SHP77 treated with DMSO at 0.1 percent for 48 hours (cell line): ENCODE measurements at regions not wholly inside any gene's neighbourhood (a gene's known extent, or its start where the extent isn't known, plus 50 kb on each side); places are given as distances from the start of the nearest gene placed in this dataset.
"Not testable (repeated sequence)": the region's sequence is repeated elsewhere in the genome, so short reads cannot be mapped to it uniquely, and the experiment has no call there.

ENCODE experiments used
- DNase-seq: peaks from one replicate; lab custom pipeline; 2025; lab: John Stamatoyannopoulos, UW

DNA sequence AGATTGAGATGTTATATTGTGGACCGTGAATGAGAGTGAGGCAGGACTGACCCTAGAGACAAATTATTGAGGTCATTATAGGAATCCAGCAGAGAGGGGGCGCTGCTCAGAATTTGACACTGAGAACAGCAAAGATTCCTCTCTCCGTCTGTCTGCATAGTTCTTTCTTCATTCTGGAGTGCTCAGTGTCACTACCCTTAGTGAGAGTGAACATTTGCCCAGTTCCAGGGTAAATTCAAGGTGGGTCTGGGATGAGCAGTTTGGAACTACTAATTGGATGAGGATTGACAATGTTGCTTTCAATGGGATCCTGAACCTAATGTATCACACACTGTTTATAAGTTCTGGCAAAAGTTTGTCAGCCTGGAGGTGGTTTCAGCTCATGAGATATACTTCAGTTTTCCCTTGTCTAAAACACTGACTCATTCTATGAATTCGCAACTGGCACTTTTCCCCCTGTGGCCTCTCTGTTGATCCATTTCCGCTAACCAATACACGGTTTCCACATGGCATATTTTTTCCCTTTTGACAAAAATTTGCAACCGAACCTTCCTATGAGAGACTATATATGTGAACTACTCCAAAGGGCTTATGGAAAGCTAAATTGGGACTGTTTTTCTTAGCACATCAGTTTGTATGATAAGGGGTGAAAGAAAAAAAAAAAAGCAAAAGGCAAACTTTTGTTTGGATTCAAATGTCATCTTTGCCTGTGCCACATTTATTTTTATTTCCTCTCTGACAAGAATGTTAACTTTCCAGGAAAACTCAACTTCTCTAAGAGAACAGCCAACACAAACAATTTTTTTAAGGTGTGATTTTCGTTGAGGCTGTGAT, 1240.7 kb upstream of the WWC1 start:
- DNase-seq, result no peak

DNA sequence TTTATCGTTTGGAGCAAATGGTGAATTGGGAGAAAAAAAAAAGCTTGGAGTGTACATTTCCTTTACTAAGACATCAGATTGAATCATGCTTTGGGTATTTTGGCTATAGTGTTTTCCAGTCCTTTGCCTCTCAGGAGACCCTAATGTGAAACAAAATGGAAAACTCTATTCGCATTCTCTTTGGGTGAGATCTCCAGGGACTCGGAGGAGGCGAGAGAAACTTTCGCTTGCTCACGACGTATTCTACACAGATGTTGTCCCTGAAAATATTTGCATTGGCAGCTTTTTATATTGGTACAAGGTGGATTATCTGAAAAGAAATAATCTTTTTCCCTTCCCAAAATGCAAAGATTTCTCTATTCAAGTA, 1240.1 kb upstream of the WWC1 start:
- no peak for DNase-seq

DNA sequence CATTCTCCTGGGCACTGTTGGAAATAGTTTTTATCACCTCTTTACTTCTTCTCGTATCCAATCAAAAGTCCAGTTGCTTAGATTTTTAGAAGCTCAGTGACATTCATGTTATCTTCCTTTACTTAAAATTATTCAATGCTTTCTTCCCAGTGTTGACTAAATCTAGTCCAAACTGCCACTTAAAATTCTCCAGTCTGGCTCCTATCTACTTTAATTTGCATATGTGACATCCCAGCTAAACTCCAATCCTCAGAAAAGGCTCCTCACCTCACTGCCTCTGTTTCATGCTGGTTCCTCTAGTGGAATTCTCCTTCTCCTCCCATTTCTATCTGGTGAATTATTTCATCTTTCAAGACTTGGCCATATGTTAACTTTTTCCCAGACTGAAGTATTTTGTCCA, 1238.7 kb upstream of the WWC1 start:
- DNase-seq, result no peak

DNA sequence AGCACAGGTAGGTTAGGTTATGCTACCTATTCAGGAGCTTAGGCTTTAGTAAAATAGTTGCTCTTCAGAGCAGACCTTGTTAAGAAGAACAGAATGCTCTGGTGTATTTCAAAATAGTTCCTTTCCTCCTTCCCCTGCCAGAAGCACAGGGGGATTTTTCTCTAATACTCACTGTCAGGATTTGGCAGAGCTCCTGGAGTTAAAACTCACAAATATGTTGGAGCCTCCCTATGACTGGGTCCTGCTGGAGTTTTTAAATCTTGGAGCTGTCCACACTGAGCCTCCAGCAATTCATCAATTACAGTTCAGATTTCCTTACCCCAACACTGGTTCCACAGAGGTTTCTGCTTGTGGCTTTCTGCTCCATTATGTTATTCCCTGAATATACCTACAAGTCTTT, 1233.8 kb upstream of the WWC1 start:
- no peak for DNase-seq

DNA sequence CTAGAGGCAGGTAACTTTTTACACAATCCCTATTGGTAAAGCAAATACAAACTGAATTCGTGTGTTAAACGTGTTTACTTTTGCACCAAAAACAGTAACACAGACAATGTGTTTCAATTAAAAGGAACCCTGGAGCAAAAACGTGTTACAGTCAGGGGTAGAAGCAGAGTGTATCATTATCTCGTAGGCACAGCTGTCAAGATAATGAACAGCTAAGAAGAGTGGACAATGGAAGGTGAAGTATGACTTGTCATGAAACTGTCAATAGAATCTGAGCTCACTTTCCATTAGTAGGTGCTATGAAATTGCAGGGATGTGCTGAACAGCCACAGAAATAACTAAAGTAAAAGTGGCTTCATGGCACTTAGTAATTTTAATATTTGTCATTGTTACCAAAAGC, 1229.8 kb upstream of the WWC1 start:
- DNase-seq, result no peak

DNA sequence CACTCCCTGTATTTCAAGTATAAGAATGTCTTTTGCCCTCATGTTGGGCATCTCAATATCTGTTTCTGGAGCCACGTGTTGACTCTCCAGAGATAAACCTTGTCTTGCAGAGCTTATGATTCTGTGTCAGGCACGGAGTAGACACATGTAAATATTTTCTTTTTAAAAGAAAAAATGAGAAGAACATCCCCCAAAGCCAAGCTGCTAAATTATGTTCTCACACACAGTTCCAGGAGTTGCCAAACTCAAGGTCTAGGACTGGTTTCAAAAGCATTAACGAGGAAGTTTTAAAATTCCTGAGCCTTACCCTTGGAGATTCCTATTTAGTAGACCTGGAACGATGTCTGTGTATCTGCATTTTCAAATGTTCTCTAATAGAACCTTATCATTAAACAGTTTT, 1228.3 kb upstream of the WWC1 start:
- DNase-seq, result no peak

DNA sequence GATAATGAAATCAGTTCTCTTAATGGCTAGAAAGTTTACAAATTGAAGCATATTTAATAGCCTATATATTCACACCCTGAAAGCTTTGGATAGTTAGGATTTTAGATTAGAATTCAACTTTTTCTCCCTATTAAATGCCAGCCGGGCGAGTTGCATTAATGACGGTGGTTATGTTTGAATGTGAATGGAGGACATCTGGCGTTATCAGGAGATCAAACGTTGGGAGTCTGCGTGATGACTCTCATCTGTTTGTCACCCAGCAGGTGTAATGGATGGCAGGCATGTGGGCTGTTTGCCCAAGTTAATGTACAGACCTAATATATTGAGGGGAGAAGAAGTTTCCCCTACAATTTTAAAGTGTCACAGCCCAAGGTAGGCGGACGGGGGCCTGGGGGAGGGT, 1227.7 kb upstream of the WWC1 start:
- DNase-seq, result peak; percentile 9

DNA sequence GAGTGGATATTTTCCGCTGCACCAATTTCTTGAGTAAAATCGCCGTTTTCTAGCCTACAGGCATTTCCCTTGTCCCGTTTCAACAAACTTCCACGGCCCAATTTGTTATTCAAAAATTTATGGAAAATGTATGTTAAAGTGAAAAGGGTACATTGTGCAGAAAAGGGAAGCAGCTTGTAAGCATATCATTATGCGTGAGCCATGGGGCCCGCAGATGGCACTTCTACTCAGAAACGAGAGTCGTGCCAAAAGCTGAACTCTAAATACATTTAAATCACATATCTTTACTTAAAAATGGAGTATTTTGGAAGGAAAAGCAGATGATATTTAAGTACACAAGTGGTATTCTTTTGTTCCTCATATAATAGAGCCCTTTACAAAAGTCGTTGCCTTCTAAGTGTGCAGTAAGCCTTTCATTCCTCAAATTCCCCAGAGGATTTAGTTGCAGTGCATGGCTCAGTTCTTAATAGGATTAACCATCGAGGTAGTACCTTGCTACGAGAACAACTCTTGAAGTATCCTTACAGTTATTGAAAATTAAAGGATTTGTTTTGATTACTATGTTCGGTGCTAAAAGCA, 1227.2 kb upstream of the WWC1 start:
- no peak for DNase-seq

DNA sequence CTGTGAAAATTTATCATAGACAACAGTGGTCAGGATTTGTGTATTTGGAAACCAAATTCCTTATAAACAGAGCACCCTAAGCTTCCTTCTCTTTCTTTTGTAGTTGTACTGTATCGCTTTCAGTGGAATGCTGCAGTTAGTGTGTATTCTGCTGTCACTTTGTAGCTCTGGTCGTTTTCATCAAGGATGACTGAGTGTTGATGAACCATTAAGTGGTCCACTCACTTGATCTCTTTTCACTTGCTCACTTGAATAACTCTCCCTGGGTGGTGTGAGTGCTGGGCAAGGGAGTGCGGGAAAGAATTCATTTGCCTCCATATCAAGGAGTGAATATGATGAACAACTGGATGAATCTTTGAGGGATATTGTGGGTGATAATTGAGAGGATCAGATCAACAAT, 1225.7 kb upstream of the WWC1 start:
- no peak for DNase-seq

DNA sequence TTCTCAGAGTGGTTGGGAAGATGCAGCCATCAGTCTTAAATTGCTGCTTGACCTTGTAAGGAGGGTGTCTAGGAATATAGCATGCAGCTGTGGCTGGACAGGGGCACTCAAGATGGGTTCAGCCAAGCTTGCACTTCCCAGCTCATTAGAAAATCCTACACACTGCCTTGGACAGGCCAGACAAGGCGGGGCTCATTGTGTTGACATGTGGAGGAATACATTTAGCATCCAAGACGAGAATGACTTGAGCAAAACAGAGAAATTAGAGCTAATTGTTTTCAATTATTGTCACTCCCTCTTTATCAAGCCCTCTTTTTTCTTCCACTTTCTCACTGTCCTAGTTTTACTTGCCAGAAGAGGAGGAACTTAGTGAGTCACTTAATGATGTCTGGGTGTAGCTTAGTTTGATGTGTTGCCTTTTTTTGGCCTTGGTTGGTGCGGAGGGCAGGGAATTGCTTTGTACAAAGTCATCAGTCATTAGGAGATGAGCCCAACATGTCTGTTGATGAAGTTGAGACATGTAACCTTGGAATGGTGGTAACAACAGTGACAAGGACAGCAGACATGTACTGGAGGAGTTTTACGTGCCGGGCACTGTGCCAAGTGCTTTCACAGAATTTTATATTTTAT, 1219.3 kb upstream of the WWC1 start:
- DNase-seq, result no peak

DNA sequence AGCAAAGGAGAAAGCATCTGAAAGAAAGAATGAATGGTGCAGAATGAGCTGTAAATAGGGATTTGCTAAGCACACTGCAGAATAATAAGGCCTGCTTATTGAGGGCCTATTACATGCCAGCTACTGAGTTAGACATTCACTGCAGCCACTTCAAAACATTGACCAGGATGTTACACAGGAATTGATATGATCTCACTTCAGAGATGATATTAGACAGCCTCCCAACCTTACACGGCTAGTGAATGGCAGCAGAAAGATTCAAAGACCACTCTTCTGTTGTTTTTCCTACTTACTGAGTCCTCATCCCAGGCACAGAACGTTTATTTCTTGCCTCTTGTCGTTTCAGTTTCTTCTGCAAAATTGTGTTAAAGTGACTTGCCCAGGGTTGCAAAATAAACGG, 1209.9 kb upstream of the WWC1 start:
- DNase-seq, result no peak

DNA sequence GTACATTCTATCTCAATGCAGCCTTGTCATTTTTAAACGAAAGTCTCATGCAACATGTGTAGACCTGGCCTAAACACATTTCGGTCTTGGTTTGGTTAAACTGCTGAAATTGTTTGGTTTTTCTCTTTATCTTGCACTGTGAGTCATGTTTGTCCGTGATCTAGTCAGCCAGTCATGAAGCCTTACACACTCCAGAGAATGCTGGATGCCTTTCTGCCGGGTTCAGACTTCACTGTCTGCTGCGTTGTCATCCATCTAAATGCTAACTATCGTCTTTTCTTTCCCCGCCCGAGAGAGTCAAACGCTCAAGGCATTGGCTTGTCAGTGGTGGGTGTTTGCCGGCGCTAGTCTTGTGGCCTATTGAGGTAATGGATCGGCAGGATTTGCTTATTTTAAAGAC, 1194.6 kb upstream of the WWC1 start:
- DNase-seq, result no peak

DNA sequence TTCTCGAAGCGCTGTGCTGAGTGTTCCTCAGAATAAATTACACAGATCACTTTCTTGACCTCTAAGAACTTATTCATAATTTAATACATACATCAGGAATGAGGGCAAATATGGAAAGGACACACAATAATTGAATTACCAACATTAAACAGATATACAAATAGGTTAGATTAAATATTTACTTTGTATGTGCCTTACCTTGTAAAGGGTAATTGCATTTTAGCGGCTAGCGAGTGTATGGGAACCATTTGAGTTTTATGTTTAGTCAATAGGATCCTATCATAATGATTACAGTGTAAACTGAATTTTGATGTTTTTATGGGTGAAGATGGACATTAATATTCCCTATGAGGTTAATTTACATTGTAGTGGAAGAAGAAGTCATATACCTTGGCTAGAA, 1187.1 kb upstream of the WWC1 start:
- DNase-seq, result peak; percentile 24

DNA sequence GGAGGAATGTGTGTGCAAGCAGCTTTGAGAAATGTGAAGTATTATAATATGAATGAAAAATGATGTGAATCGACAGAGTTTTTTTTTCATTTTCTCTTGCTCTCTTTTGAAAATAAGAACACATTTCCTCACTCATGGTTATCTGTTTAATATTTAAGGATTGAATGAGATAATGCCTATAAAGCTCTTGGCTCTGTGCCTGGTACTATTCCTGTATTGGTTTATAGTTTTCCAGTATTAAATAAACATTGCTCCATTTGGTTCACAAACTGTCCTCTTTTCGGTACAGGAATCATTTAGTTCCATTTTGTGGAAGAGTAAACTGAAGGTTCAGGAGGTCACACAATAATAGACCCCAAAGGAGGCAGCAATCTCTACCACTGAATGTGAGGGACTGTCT, 1185.5 kb upstream of the WWC1 start:
- DNase-seq, result no peak

DNA sequence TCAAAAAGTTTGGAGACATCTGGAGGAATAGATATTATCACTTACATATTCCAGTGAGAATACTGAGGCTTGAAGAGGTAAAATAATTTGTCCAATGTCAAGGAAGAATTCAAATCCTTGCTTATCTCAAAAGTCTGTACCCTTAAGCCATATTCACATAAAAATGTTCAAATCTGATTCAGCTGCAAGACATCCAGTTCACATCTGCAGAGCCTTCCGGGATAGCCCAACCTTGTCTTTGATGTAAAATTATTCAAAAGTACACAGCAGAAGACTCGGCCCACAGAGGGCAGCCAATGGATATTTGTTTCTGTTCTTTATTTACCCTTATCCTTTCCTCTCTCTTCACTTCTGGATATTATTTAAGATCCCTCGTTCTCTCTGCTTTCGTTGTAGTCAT, 1183.8 kb upstream of the WWC1 start:
- no peak for DNase-seq

DNA sequence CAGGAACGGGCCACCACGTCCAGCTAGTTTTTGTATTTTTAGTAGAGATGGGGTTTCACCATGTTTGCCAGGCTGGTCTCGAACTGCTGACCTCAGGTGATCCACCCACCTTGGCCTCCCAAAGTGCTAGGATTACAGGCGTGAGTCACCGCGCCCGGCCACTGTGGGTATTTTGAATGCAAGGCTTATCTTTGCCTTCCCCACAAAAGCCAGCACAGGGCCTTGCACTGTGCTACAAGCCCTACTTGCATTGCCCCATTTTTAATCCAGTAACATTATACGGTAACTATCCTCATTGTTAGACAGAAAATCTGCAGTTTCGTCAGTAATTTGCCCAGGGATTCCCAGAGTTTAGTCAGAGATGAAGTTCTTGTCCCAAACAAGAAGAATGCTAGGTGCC, 1183.2 kb upstream of the WWC1 start:
- DNase-seq, result not testable (repeated sequence)

DNA sequence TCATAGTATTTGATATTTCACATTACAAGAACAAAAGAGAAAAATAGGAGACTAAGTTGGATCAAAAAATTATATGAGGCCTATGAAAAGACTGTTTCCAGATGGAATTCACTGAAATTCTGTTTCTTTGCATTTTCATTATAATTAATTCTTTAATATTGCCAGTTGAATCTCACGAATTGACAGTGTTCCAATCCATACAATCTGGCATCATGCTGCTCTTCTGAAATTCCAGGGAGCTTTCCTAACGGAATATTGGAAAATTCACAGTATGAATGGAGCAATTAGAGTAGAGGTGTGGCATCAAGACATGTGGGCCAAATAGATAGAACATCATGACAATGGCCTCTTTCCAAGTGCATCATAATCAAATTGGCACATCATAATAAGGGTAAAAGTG, 1178.9 kb upstream of the WWC1 start:
- no peak for DNase-seq

DNA sequence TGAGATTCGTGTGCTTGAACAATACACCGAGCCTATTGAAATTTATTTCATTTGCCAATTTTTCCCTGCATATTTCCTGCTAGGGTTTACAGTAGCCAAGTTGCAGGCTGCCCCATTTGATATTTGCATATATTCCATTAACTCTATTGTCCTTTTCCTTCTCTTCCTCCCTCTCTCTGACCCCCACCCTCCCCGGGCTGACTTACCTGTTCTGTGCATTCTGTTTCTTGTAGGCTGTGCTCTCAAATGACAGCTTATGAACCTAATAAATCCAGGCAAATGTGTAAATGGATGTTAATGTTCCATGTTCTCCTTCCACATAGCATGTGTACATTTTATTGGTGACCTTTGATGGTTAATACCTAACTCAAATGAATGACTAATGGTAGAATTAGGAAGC, 1169.2 kb upstream of the WWC1 start:
- no peak for DNase-seq

DNA sequence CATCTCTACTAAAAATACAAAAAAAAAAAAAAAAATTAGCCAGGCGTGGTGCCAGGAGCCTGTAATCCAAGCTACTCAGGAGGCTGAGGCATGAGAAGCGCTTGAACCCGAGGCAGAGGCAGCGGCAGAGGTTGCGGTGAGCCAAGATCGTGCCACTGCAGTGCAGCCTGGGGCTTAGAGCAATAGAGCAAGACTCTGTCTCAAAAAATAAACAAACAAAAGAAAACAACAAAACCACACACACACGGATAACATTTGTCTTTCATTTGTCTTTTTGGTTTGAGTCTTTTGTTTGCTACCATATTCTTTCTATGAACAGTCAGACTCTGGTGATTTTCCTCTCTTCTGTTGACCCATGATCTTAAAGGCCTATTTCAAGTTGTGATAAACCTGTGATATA, 1168.3 kb upstream of the WWC1 start:
- DNase-seq, result no peak

DNA sequence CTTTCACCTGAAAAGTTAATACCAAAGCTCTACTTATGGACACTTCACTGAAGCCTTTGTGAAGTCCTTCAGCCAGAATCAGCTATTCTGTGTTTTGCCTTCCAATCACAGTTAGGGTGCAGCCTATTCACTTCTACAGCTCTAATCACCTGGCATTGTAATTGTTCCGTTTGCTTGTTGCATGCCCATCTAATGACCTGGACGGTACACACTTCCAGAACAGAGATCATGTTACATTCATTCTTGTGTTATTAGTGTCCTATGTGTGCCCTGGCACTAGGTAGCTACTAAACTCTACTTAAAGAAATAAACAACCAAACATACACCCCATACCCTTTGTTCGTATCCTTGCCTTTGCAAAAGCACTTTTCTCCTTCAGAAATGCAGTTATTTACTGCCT, 1162.9 kb upstream of the WWC1 start:
- no peak for DNase-seq

DNA sequence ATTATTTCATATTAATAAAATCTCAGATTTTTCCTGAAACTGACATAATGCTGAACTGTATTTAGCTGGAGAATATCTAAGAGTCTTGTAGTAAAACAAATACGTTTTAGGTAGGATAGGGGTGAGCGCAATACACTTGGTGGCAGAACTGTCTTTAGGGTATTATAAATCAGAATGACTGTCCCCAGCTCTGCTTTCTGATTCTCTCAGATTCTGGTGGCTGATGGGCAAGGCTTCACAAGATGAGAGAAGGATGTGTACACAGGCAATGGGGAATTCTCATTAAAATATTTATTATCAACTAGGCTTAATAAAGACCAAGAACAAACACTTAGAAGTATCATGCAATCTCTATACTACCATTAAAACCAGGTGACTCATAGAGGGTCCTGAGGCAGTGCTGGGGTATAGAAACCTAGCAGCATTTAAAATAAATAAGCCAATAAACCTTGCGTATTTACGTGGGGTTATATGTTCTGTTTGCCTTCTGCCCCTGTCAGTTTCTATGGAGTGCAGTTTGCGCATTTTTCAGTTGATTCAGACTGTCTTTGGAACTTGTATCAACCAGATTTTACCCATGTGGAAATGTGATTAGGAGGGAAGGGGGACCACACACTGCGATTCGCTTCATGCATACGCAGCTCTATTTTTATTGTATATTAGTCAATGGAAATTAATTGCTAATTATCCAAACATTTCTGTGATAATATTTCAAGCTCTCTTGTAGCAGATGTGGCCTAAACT, 1150.7 kb upstream of the WWC1 start:
- no peak for DNase-seq

DNA sequence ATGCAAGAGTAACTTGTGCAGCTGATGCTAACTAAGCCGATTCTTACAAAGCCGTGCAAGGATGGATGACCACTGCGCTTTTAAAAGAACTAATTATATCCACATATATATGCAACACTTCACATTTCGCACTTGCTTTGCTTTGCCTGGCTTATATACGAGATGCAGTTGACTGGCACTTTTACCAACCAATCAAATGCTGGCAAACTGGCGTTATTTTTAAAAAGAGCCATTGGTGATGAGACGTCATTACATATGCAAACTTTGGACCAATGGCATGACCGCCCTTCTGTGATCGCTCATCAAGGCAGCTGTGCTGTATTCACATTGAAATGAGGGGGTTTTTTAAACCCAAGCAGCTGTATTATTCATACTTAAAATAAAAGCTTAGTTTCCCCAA, 1147.7 kb upstream of the WWC1 start:
- no peak for DNase-seq

DNA sequence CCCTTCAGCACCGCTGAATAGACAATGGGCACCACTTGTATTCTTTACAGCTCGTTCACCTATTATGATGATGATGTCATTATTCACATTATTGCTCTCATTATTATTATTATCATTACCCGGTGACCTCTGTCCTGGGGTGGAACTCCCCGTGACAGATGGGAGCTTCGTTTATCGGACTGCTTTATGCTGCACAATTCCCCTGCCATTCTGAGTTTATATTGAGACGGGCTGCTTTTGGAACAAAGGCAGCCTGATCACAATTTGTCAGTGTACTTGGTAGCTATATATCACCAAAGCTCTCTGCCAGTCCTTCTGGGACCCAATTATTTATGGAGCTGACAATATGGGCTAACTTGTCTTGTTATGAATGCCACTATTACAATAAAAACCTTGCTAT, 1145.6 kb upstream of the WWC1 start:
- no peak for DNase-seq
